ENCODE measurements at regions not wholly inside any gene's neighbourhood (a gene's known extent, or its start where the extent isn't known, plus 50 kb on each side); places are given as distances from the start of the nearest gene placed in this dataset.

DNA sequence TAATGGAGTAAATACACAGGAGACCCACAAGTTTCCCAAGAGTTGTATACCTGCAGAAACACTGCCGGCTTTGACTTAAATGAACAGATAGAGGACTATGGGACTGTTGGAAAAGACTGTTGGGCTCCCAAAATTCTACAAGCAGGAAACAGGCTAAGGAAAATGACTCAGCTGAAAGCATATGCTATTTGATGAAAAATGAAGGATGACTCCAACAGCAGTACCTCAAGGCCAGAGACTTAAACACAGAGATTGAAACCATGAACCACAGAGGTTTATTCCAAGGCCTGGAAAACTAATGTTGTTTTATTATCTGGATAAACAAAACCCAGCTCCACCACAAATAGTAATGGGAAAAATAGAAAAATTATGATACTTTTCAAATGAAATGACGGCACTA lies 187.7 kb downstream of the TNFSF18 start:
- Histone ChIP-seq H3K27ac (no peak overlapping the region), H3K4me3 (no peak overlapping the region)
- TF ChIP-seq, protein P1, sequence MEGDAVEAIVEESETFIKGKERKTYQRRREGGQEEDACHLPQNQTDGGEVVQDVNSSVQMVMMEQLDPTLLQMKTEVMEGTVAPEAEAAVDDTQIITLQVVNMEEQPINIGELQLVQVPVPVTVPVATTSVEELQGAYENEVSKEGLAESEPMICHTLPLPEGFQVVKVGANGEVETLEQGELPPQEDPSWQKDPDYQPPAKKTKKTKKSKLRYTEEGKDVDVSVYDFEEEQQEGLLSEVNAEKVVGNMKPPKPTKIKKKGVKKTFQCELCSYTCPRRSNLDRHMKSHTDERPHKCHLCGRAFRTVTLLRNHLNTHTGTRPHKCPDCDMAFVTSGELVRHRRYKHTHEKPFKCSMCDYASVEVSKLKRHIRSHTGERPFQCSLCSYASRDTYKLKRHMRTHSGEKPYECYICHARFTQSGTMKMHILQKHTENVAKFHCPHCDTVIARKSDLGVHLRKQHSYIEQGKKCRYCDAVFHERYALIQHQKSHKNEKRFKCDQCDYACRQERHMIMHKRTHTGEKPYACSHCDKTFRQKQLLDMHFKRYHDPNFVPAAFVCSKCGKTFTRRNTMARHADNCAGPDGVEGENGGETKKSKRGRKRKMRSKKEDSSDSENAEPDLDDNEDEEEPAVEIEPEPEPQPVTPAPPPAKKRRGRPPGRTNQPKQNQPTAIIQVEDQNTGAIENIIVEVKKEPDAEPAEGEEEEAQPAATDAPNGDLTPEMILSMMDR (IDR thresholded peaks at IDR 0.05) = no peak
- no peak for DNase-seq (ENCODE audit: low spot score)

- TF ChIP-seq, protein P1 (IDR thresholded peaks at IDR 0.05) = no peak
- no peak for DNase-seq (ENCODE audit: low spot score)
- no peak overlapping the region for H3K4me3 ChIP-seq
- H3K27ac ChIP-seq = no peak overlapping the region
These were observed 183.4 kb downstream of the TNFSF18 start for GRCh38 chr1:172867216-172867818.

GRCh38 chr1:172870901-172871606 lies 179.7 kb downstream of the TNFSF18 start:
- TF ChIP-seq, protein P1 (IDR thresholded peaks at IDR 0.05) = no peak
- no peak for DNase-seq (ENCODE audit: low spot score)
- no peak overlapping the region for H3K4me3 ChIP-seq
- H3K27ac ChIP-seq = no peak overlapping the region

DNA sequence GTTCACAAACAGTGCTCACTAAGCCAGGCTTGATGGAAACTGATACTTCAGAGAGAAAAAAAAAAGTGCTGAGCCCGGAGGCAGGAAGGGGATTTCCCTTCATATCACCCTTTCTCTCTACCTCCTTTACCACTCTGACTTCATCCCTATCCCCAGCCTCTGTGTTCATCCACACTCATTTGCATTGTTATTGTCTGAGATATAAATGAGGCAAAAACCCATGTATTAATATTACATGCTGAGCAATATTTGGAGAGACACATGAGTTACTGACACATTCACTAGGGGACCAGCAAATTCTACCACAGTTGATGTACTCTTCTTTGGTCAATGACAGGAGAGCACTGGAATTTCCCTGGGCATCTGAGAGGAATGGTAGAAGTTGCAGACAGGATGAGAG lies 175.8 kb downstream of the TNFSF18 start:
- no peak for DNase-seq (ENCODE audit: low spot score)
- Histone ChIP-seq H3K4me3 (no peak overlapping the region), H3K27ac (no peak overlapping the region)
- TF ChIP-seq, protein P1 (IDR thresholded peaks at IDR 0.05) = no peak

- H3K4me3 ChIP-seq = no peak overlapping the region
- no peak for DNase-seq (ENCODE audit: low spot score)
- H3K27ac ChIP-seq = no peak overlapping the region
- TF ChIP-seq, protein P1 (IDR thresholded peaks at IDR 0.05) = no peak
These were observed 174.8 kb downstream of the TNFSF18 start for GRCh38 chr1:172875892-172876291.

GRCh38 chr1:172882385-172882784 lies 168.4 kb downstream of the TNFSF18 start:
- no peak overlapping the region for H3K4me3 ChIP-seq
- TF ChIP-seq, protein P1 (IDR thresholded peaks at IDR 0.05) = no peak
- DNase-seq (ENCODE audit: low spot score) = no peak
- no peak overlapping the region for H3K27ac ChIP-seq

DNA sequence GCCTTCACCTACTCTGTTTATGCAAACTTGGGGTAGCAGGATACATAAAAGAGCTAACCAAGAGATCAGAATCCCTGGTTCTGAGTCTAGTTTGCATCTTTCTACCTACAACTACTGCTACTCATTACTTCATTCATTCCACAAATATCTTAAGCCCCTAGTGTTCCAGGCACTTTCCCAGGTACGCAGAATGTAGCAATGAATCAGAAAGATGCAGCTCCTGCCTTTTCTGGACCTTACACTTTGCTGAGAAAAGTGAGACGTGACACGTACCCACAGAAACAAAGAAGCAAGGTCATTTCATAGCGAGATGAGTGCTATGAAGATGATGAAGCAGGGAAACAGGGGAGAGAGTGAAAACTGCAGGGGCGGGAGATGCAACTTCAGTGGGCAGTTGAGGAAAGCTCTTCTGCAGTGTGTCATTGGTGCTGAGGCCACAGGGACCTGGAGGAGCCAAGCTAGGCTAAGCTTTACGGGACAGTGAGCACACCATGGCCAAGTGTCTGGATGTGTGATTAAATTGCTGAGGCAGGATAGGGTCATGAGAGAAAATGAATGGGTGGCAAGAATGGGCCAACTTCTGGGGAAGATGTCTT lies 167.9 kb downstream of the TNFSF18 start:
- TF ChIP-seq, protein P1 (IDR thresholded peaks at IDR 0.05) = no peak
- H3K4me3 ChIP-seq = no peak overlapping the region

More for the DNA sequence above, 167.9 kb downstream of the TNFSF18 start:
- DNase-seq (ENCODE audit: low spot score) = no peak
- no peak overlapping the region for H3K27ac ChIP-seq
